ENCODE measurements at regions not wholly inside any gene's neighbourhood (a gene's known extent, or its start where the extent isn't known, plus 50 kb on each side); places are given as distances from the start of the nearest gene placed in this dataset.
"Not testable (repeated sequence)": the region's sequence is repeated elsewhere in the genome, so short reads cannot be mapped to it uniquely, and the experiment has no call there.

DNA sequence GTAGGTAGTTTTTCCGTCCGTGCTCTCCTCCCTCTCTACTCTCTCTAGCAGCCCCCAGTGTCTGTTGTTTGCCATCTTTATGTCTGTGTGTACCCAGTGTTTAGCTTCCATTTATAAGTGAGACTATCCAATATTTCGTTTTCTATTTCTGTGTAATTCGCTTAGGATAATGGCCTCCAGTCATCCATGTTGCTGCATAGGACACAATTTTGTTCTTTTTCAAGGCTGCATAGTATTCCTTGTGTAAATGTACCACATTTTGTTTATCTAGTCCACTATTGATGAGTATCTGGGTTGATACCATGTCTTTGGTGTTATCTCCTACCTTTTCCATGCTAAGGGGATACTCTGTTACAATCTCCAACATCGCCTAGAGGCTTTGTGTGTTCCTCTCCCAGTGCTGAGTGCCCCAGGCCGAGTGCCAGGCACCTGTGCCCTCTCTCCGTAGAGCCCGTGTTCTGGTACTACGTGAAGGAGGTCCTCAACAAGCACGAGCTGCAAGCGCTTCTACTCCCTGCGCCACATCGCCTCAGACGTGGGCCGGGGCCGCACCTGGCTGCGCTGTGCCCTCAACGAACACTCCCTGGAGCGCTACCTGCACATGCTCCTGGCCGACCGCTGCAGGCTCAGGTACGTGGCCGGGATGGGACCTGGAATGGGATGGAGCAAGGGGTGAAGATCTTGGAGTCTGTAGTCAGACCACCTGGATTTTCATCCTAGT lies 51.0 kb downstream of the NPIPB11 start:
- not testable (repeated sequence) for DNase-seq

DNA sequence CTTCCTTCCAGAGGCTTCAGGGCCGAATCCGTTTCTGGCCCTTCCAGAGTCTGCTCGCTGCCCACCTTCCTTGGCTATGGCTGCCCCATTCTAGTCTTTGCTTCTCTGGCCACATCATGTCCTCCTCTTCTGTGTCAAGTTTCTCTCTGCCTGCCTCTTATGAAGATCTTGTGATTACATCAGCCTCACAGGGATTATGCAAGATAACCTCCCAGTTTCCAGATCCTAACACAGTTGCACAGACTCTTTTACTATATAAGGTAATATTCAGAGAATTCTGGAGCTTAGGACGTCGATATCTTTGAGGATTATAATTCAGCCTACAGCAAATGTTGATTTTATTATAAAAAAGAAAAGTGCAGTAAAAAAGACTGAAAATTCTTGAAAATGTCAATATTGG lies 52.1 kb downstream of the NPIPB11 start:
- not testable (repeated sequence) for DNase-seq

- not testable (repeated sequence) for DNase-seq
These were observed 53.9 kb downstream of the NPIPB11 start for GRCh38 chr16:29352617-29352999.

GRCh38 chr16:29351970-29352616 lies 54.4 kb downstream of the NPIPB11 start:
- not testable (repeated sequence) for DNase-seq

- DNase-seq = peak; percentile 80
These were observed 55.1 kb downstream of the NPIPB11 start for GRCh38 chr16:29351271-29351969.

- DNase-seq = not testable (repeated sequence)
These were observed 56.5 kb downstream of the NPIPB11 start for GRCh38 chr16:29349966-29350365.

- DNase-seq = not testable (repeated sequence)
These were observed 57.8 kb downstream of the NPIPB11 start for GRCh38 chr16:29348748-29349147.

- not testable (repeated sequence) for DNase-seq
These were observed 58.3 kb downstream of the NPIPB11 start for GRCh38 chr16:29348123-29348690.

GRCh38 chr16:29346796-29347580 lies 59.5 kb downstream of the NPIPB11 start:
- DNase-seq = not testable (repeated sequence)

DNA sequence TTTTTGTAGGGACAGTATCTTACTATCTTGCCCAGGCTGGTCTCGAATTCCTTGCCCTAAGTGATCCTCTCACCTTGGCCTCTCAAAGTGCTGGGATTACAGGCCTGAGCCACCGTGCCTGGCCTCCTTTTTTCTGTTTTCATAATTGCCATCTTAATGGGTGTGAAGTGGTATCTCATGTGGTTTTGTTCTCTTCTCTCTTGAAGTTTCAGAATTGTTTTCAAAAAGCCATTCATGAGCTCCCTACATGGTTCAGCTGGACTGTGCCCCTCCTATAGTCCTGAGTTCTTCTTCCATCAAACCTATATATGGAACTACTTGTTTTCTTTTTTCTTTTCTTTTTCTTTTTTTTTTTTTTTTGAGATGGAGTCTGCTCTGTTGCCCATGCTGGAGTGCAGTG lies 60.3 kb downstream of the NPIPB11 start:
- DNase-seq = not testable (repeated sequence)

DNA sequence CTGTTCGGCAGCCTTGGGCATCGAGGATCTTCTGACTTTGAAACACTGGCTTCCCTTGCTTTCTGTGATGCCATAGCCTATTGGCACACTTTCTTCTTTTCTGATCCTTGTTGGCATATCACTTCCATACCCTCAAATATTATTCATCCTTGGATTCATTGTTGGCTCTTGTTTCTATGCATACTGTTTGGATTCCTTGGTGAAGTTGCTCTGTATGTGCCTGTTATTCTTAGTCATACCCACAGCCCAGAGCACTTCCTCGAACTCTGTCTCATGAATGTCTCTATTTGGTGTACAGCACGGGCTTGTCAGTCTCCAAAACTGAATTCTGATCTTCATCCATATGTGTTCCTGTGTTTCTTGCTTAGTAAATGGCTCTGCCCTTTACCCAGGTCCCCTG lies 63.6 kb downstream of the NPIPB11 start:
- not testable (repeated sequence) for DNase-seq

- not testable (repeated sequence) for DNase-seq
These were observed 65.6 kb downstream of the NPIPB11 start for GRCh38 chr16:29340779-29341438.

DNA sequence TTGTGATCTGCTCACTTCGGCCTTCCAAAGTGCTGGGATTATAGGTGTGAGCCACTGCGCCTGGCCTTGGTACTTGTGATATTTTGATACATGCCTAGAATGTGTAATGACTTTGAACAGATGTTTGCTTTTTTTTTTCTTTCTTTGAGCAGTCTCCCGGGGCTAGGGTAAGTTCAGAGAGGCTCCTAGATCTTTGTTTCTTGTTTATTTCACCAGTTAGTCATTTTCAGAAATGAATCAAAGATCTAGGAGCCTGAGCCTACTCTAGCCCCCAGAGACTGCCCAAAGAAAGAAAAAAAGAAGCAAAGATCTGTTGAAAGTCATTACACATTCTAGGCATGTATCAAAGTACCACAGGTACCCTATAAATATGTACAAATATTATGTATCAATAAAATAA lies 66.3 kb downstream of the NPIPB11 start:
- not testable (repeated sequence) for DNase-seq

DNA sequence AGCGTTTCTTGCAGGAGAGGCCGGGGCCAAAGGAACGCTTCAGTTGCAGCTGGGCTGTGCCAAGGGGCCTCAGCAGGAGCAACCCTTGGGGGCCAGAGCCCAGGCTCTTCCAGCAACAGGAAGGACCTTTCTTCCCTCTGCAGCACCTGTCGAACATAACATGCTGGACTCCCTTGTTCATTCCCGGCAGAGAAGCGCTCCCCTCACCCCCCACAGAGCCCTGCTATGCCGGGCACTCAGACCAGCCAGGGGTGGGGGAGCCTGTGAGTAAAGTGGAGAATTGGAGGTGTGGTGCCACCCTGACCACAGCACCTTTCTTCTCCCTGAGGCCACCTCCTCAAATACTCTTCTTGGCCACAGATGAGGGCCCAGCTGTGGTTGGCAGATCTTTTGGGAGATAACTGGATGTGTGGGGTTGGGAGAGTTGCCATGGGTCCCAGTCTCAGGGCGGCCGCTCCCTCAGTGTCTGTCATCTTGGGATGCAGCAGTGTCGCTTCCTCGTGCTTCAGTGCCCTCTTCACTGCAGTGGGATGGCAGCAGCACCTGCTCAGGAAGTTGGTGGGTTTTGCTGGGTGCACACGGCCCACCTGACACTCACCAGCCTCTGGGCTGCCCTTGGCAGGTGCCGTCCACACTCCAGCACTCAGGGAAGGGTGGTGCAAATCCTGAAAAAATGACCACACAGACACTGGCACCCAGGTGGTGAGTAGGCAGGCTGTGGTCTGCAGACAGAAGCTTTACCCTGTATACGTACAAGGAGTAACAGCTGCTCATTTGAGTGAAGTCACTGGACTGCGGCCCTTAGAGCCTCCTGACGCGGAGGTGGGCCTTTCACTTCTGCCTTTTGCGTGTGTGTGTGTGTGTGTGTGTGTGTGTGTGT lies 67.5 kb downstream of the NPIPB11 start:
- not testable (repeated sequence) for DNase-seq

GRCh38 chr16:29337385-29337901 lies 69.1 kb downstream of the NPIPB11 start:
- DNase-seq = not testable (repeated sequence)

GRCh38 chr16:29335549-29335846 lies 71.0 kb downstream of the NPIPB11 start:
- not testable (repeated sequence) for DNase-seq

GRCh38 chr16:29334776-29335548 lies 71.5 kb downstream of the NPIPB11 start:
- DNase-seq = not testable (repeated sequence)

DNA sequence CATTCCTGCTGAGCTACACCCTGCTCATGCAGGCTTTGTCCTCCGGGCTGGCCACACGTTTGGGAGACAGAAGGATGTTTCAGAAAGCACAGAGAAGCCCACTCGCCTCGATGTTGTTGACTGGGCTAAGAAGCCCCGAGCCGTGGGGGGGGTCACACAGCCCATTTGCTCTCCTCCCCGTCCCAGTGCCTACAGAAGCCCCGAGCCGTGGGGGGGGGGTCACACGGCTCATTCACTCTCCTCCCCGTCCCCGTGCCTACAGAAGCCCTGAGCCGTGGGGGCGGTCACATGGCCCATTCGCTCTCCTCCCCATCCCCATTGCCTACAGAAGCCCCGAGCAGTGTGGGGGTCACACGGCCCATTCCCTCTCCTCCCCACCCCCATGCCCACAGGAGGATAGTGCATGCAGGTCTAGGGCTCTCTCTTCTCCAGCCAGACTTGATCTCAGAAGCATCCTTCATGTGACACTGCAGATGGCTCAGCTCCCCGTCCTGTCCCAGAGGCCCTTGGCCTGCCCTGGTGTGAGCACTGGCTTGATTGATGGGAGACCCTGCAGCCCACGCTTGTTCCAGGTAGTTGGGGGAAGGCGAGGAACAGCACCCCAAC lies 72.9 kb downstream of the NPIPB11 start:
- not testable (repeated sequence) for DNase-seq

DNA sequence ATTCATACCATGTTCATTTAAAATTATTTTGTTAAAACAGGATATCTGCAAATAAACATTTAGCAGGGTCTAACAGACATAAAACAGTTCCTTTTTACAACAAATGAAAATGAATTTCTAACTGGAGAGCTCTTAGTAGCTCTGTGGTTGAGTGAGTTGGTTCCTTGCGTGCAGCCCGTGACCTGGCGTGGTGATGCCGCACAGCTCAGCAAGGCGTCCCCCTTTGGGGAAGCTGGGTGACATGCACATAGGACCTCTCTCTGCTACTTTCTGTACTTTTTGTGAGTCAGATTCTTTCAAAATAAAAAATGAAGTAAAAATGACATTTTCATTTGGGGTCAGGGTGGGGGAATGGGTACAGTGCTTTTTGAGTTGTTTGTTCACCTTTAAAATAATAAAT lies 75.9 kb downstream of the NPIPB11 start:
- DNase-seq = not testable (repeated sequence)

DNA sequence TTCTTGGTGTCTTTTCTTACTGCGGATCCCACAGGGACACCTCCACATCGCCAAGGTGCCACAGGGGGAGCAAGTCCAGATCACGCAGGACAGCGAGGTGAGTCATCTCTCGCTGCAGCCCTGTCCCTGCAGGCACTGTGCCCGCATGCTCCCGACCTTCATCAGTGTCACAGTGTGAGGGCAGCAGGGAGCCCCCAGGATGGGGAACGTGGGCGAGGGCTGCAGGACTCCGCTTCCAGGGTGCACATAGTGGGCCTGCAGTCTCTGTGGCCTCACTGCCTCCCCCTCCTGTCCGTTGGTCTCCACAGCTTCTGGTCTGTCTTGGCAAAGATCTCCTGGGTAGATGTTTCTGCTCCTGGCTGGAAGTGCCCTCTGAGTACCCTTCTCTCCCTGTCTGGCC lies 78.0 kb downstream of the NPIPB11 start:
- DNase-seq = not testable (repeated sequence)

Measured in COR-L47 (cell line).